Naive thymus-derived CD4-positive, alpha-beta T cell (primary cell): ENCODE measurements at regions not wholly inside any gene's neighbourhood (a gene's known extent, or its start where the extent isn't known, plus 50 kb on each side); places are given as distances from the start of the nearest gene placed in this dataset.

Experiments
- ATAC-seq: fragments of 150-1000 bp; cut with Tn5 transposase; 2 replicates; pipeline ENCODE4 v1.10.0; 2021; ENCODE audit warnings: mild to moderate bottlenecking, moderate library complexity
- CTCF ChIA-PET: fragments of 350-600 bp; sonication (Branson Sonifier 250); formaldehyde crosslinking; loops from one replicate; lab custom pipeline; 2021; ENCODE audit warnings: antibody characterized with exemption; lab: Charles Lee
- POLR2A ChIA-PET: fragments of 350-600 bp; sonication (Branson Sonifier 250); formaldehyde crosslinking; loops from one replicate; lab custom pipeline; 2021; ENCODE audit warnings: antibody characterized with exemption, inconsistent platforms; lab: Charles Lee
- DNase-seq, 9 donors: peaks; one replicate each; pipeline versions ENCODE4 v3.0.0 to v3.0.0-alpha.2; 2020 to 2022; ENCODE audit warnings: mixed read lengths in 1 of 9
- H3K27ac ChIP-seq: one replicate; pipeline ENCODE4 v1.7.0; 2013; ENCODE audit warnings: mild to moderate bottlenecking, low read depth, low read length, moderate library complexity
- H3K27me3 ChIP-seq, 2 donors: one replicate each; pipeline ENCODE4 v1.7.0; 2013; ENCODE audit warnings: low read length in 2 of 2, mild to moderate bottlenecking in 2 of 2, moderate library complexity in 2 of 2; ENCODE audit not compliant: control insufficient read depth in 2 of 2, insufficient read depth in 2 of 2
- H3K36me3 ChIP-seq, 3 experiments: 1 replicate in 2 of 3; 2 replicates in 1 of 3; pipeline ENCODE4 v1.7.0; 2013; ENCODE audit warnings: low read length in 3 of 3, mild to moderate bottlenecking in 3 of 3, moderate library complexity in 1 of 3; ENCODE audit not compliant: insufficient read depth in 3 of 3, control insufficient read depth in 2 of 3
- H3K4me1 ChIP-seq, 2 donors: one replicate each; pipeline ENCODE4 v1.7.0; 2013; ENCODE audit warnings: low read length in 2 of 2, mild to moderate bottlenecking in 2 of 2, moderate library complexity in 1 of 2; ENCODE audit not compliant: control insufficient read depth in 2 of 2, insufficient read depth in 2 of 2
- H3K4me3 ChIP-seq: 2 replicates; pipeline ENCODE4 v1.7.0; 2013; ENCODE audit warnings: mild to moderate bottlenecking, low read length
- H3K9me3 ChIP-seq, 3 experiments: 1 replicate in 2 of 3; 2 replicates in 1 of 3; pipeline ENCODE4 v1.7.0; 2013; ENCODE audit warnings: low read length in 3 of 3; ENCODE audit not compliant: control insufficient read depth in 2 of 3
- H3K27ac Mint-ChIP-seq, 9 donors: one replicate each; pipeline ENCODE4 v1.8.0; 2020 to 2022; ENCODE audit warnings: mixed read lengths in 9 of 9, mild to moderate bottlenecking in 8 of 9, moderate library complexity in 5 of 9, inconsistent platforms in 2 of 9
- H3K27me3 Mint-ChIP-seq, 5 donors: one replicate each; pipeline ENCODE4 v1.8.0; 2021 to 2022; ENCODE audit warnings: mixed read lengths in 5 of 5, mild to moderate bottlenecking in 1 of 5
- H3K36me3 Mint-ChIP-seq, 5 donors: one replicate each; pipeline ENCODE4 v1.8.0; 2020 to 2022; ENCODE audit warnings: mixed read lengths in 5 of 5, mild to moderate bottlenecking in 3 of 5, inconsistent platforms in 1 of 5
- H3K4me1 Mint-ChIP-seq, 7 donors: one replicate each; pipeline ENCODE4 v1.8.0; 2020 to 2022; ENCODE audit warnings: mixed read lengths in 7 of 7, mild to moderate bottlenecking in 3 of 7, inconsistent platforms in 1 of 7
- H3K4me3 Mint-ChIP-seq, 10 donors: one replicate each; pipeline ENCODE4 v1.8.0; 2020 to 2022; ENCODE audit warnings: mild to moderate bottlenecking in 10 of 10, mixed read lengths in 10 of 10, moderate library complexity in 6 of 10, inconsistent platforms in 2 of 10
- H3K9me3 Mint-ChIP-seq, 11 donors: one replicate each; pipeline ENCODE4 v1.8.0; 2020 to 2022; ENCODE audit warnings: mixed read lengths in 11 of 11, mild to moderate bottlenecking in 4 of 11, inconsistent platforms in 1 of 11, moderate library complexity in 1 of 11
- intact Hi-C, 2 donors: fragments of 100-400 bp; cut with micrococcal nuclease; formaldehyde crosslinking; loops; one replicate each; pipeline ENCODE4 v1.15.1; 2023

DNA sequence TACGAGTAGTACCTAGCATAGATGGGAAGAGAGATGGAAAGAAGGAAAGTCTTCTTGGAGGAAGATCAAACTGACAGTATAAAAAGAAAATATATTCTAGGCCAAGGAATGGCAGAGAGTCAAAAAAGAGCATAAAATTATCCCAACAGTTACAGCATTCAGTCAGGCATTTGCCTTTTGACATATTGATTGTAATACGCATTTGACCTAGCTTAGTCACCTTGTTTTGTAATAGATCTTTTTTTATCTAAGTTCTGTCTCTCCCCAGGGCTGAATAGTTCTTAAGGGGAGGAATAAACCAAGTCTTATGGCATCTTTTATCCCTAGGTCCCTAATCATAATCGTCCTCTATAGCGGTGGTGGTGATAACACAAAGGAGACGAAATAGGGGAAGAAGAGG is 657.3 kb upstream of the PIK3C3 start:
- H3K27ac Mint-ChIP-seq: no peak overlapping the region
- Histone ChIP-seq H3K4me3 (no peak overlapping the region), H3K36me3 (no peaks in the 10 kb centered on the region), H3K4me1 (no peaks in the 10 kb centered on the region), H3K9me3 (no peaks in the 10 kb centered on the region), H3K27ac (no peak overlapping the region), H3K27me3 (no peaks in the 10 kb centered on the region)
- H3K9me3 Mint-ChIP-seq: peaks cover 2 to 25% (median 7%) of the 10 kb centered on the region in 11 donors
- ChIA-PET POLR2A (no interaction called here), CTCF (no interaction called here)
- H3K36me3 Mint-ChIP-seq: no peaks in the 10 kb centered on the region
- H3K27me3 Mint-ChIP-seq: no peaks in the 10 kb centered on the region
- H3K4me3 Mint-ChIP-seq: no peak overlapping the region
- ATAC-seq (no peak), DNase-seq (no peak)
- intact Hi-C loops: no loop called here
- no peaks in the 10 kb centered on the region for H3K4me1 Mint-ChIP-seq

GRCh38 chr18:41269294-41269693 is 685.7 kb upstream of the PIK3C3 start:
- Histone ChIP-seq H3K27me3 (no peaks in the 10 kb centered on the region), H3K27ac (no peak overlapping the region), H3K9me3 (no peaks in the 10 kb centered on the region), H3K4me1 (no peaks in the 10 kb centered on the region), H3K36me3 (no peaks in the 10 kb centered on the region), H3K4me3 (no peak overlapping the region)
- Mint-ChIP-seq H3K9me3 (peaks cover 2 to 15% (median 3%) of the 10 kb centered on the region in 11 donors), H3K27ac (no peak overlapping the region), H3K4me3 (no peak overlapping the region), H3K27me3 (no peaks in the 10 kb centered on the region), H3K4me1 (peaks cover 0 to 2% (median 0%) of the 10 kb centered on the region in 7 donors), H3K36me3 (no peaks in the 10 kb centered on the region)
- CTCF ChIA-PET: no interaction called here
- POLR2A ChIA-PET: no interaction called here
- DNase-seq: no peak
- intact Hi-C loops: no loop called here
- ATAC-seq: no peak

GRCh38 chr18:41268271-41268670 is 686.8 kb upstream of the PIK3C3 start:
- Mint-ChIP-seq H3K27me3 (no peaks in the 10 kb centered on the region), H3K9me3 (peaks cover 0 to 15% (median 2%) of the 10 kb centered on the region in 11 donors), H3K4me3 (no peak overlapping the region), H3K27ac (no peak overlapping the region), H3K4me1 (no peaks in the 10 kb centered on the region), H3K36me3 (no peaks in the 10 kb centered on the region)
- Histone ChIP-seq H3K4me3 (no peak overlapping the region), H3K36me3 (no peaks in the 10 kb centered on the region), H3K9me3 (no peaks in the 10 kb centered on the region), H3K27me3 (no peaks in the 10 kb centered on the region), H3K4me1 (no peaks in the 10 kb centered on the region), H3K27ac (no peak overlapping the region)
- DNase-seq: no peak
- intact Hi-C loops: no loop called here
- CTCF ChIA-PET: no interaction called here
- POLR2A ChIA-PET: no interaction called here
- ATAC-seq: no peak

GRCh38 chr18:41266616-41267015 is 688.4 kb upstream of the PIK3C3 start:
- peaks cover 0 to 5% (median 0%) of the 10 kb centered on the region in 5 donors for H3K36me3 Mint-ChIP-seq
- no peak overlapping the region for H3K4me3 Mint-ChIP-seq
- intact Hi-C loops: no loop called here
- H3K9me3 Mint-ChIP-seq: peaks cover 0 to 22% (median 3%) of the 10 kb centered on the region in 11 donors
- no peaks in the 10 kb centered on the region for H3K27me3 Mint-ChIP-seq
- Histone ChIP-seq H3K27ac (no peak overlapping the region), H3K9me3 (no peaks in the 10 kb centered on the region), H3K4me1 (no peaks in the 10 kb centered on the region), H3K27me3 (no peaks in the 10 kb centered on the region), H3K4me3 (no peak overlapping the region), H3K36me3 (no peaks in the 10 kb centered on the region)
- H3K4me1 Mint-ChIP-seq: no peaks in the 10 kb centered on the region
- POLR2A ChIA-PET: no interaction called here
- DNase-seq (no peak), ATAC-seq (no peak)
- CTCF ChIA-PET: no interaction called here
- no peak overlapping the region for H3K27ac Mint-ChIP-seq

DNA sequence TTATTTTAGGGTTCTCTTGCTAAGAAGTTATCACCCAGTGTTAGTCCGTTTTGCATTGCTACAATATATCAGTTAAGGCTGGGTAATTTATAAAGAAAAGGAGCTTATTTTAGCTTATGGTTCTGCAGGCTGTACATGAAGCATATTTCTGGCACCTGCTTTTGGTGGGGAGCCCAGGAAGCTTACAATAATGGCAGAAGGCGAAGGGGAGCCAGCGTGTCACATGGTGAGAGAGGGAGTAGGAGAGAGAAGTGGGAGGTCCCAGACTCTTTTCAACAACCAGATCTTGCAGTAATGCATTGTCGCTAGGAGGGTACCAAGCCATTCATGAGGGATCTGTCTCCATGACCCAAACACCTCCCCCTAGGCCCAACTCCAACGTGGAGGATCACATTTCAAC is 688.8 kb upstream of the PIK3C3 start:
- Histone ChIP-seq H3K27me3 (no peaks in the 10 kb centered on the region), H3K4me1 (no peaks in the 10 kb centered on the region), H3K4me3 (no peak overlapping the region), H3K9me3 (no peaks in the 10 kb centered on the region), H3K36me3 (no peaks in the 10 kb centered on the region), H3K27ac (no peak overlapping the region)
- Mint-ChIP-seq H3K9me3 (peaks cover 0 to 22% (median 3%) of the 10 kb centered on the region in 11 donors), H3K4me3 (no peak overlapping the region), H3K27me3 (no peaks in the 10 kb centered on the region), H3K36me3 (peaks cover 0 to 5% (median 0%) of the 10 kb centered on the region in 5 donors), H3K27ac (no peak overlapping the region), H3K4me1 (no peaks in the 10 kb centered on the region)
- POLR2A ChIA-PET: no interaction called here
- ATAC-seq: no peak
- CTCF ChIA-PET: no interaction called here
- DNase-seq: no peak
- intact Hi-C loops: no loop called here

- peaks cover 0 to 18% (median 3%) of the 10 kb centered on the region in 11 donors for H3K9me3 Mint-ChIP-seq
- no peak overlapping the region for H3K4me3 Mint-ChIP-seq
- H3K4me3 ChIP-seq: no peak overlapping the region
- ATAC-seq (no peak), DNase-seq (no peak)
- H3K27ac ChIP-seq: no peak overlapping the region
- H3K27ac Mint-ChIP-seq: no peak overlapping the region
- CTCF ChIA-PET: no interaction called here
- intact Hi-C loops: no loop called here
- POLR2A ChIA-PET: no interaction called here
- H3K36me3 Mint-ChIP-seq: peaks cover 0 to 5% (median 0%) of the 10 kb centered on the region in 5 donors
- no peaks in the 10 kb centered on the region for H3K27me3 Mint-ChIP-seq
- no peaks in the 10 kb centered on the region for H3K36me3 ChIP-seq
- H3K4me1 ChIP-seq: no peaks in the 10 kb centered on the region
- H3K9me3 ChIP-seq: no peaks in the 10 kb centered on the region
- H3K27me3 ChIP-seq: no peaks in the 10 kb centered on the region
- no peaks in the 10 kb centered on the region for H3K4me1 Mint-ChIP-seq
Measured at GRCh38 chr18:41265047-41265446, 690.0 kb upstream of the PIK3C3 start.

- H3K4me1 Mint-ChIP-seq: no peaks in the 10 kb centered on the region
- no peak overlapping the region for H3K27ac Mint-ChIP-seq
- peaks cover 0 to 5% (median 0%) of the 10 kb centered on the region in 5 donors for H3K36me3 Mint-ChIP-seq
- ChIA-PET CTCF (no interaction called here), POLR2A (no interaction called here)
- H3K9me3 ChIP-seq: no peaks in the 10 kb centered on the region
- no peak for DNase-seq
- no peaks in the 10 kb centered on the region for H3K36me3 ChIP-seq
- no peaks in the 10 kb centered on the region for H3K27me3 Mint-ChIP-seq
- no peak overlapping the region for H3K4me3 Mint-ChIP-seq
- ATAC-seq: no peak
- intact Hi-C loops: no loop called here
- H3K4me3 ChIP-seq: no peak overlapping the region
- no peaks in the 10 kb centered on the region for H3K27me3 ChIP-seq
- H3K27ac ChIP-seq: no peak overlapping the region
- peaks cover 0 to 18% (median 0%) of the 10 kb centered on the region in 11 donors for H3K9me3 Mint-ChIP-seq
- H3K4me1 ChIP-seq: no peaks in the 10 kb centered on the region
Measured at GRCh38 chr18:41263956-41264355, 691.1 kb upstream of the PIK3C3 start.
